GM19395 (cell line): ENCODE measurements at regions not wholly inside any gene's neighbourhood (a gene's known extent, or its start where the extent isn't known, plus 50 kb on each side); places are given as distances from the start of the nearest gene placed in this dataset.
"Not testable (repeated sequence)": the region's sequence is repeated elsewhere in the genome, so short reads cannot be mapped to it uniquely, and the experiment has no call there.

Experiments
- ATAC-seq: cut with Tn5 transposase; IDR thresholded peaks from one replicate; pipeline ENCODE4 v1.9.1; 2021; ENCODE audit warnings: mild to moderate bottlenecking, moderate library complexity; ENCODE audit not compliant: unreplicated experiment

GRCh38 chr10:53543410-53543809 is 770.8 kb upstream of the MBL2 start:
- no peak for ATAC-seq

- ATAC-seq = no peak
Observed at GRCh38 chr10:53537508-53537907, 764.9 kb upstream of the MBL2 start.

DNA sequence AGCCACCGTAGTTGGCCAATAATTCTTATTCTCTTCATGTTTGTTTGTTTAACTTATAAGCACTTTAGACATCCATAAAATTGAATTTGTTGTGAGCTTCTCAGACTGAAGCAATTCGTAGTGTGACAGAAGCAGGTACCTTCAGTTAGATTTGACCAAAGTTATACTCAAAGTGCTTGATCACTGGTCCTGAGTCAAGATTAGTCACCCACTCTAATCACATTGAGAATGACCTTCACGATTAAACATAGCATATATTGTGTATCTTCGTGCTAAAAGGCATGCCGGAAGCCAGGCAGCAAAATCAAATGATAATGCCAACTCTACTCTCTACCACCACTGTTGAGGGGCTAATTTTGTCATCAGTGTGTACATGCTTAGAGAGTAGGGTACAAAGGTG is 763.7 kb upstream of the MBL2 start:
- ATAC-seq = no peak

- no peak for ATAC-seq
Observed at GRCh38 chr10:53534428-53534827, 761.8 kb upstream of the MBL2 start.

DNA sequence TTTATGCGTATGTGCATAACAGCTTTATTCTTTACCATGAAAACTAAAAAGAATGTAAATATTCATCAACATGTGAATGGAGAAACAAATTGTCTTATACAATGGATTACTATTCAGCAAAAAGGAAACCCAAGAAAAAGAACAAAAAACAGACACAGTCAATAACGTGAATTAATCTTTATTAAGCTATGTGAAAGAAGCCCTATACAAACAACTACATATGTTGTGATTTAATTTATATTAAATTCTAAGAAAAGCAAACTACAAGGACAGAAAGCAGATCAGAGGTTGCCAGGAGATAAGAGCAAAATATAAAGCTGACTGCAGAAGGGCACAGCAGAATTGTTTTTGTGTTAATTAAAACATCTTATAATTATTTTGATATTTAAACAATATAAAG is 756.4 kb upstream of the MBL2 start:
- ATAC-seq = no peak

DNA sequence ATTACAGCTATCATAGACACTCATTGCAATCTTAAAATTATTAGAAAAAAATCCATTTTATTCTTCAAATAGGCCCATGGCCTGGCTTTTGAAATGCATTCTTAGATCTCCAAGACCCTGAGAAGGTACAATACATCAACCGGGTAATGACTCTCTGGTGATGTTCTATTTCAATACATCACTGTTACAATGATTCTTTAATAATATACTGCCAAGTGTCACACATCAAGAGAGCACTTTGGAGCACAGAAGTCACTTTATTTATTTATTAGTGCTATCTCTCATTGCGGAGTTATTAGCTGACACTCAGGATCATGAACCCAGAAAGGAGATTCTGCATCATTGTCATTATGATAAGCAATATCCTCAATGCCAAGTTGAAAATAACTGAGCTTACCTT is 748.5 kb upstream of the MBL2 start:
- ATAC-seq = no peak

- no peak for ATAC-seq
Observed at GRCh38 chr10:53508197-53508596, 735.6 kb upstream of the MBL2 start.

GRCh38 chr10:53504492-53504891 is 731.9 kb upstream of the MBL2 start:
- not testable (repeated sequence) for ATAC-seq

- no peak for ATAC-seq
Observed at GRCh38 chr10:53491774-53492173, 719.2 kb upstream of the MBL2 start.

GRCh38 chr10:53490553-53490952 is 718.0 kb upstream of the MBL2 start:
- ATAC-seq = no peak

- no peak for ATAC-seq
Observed at GRCh38 chr10:53489335-53490182, 717.0 kb upstream of the MBL2 start.

DNA sequence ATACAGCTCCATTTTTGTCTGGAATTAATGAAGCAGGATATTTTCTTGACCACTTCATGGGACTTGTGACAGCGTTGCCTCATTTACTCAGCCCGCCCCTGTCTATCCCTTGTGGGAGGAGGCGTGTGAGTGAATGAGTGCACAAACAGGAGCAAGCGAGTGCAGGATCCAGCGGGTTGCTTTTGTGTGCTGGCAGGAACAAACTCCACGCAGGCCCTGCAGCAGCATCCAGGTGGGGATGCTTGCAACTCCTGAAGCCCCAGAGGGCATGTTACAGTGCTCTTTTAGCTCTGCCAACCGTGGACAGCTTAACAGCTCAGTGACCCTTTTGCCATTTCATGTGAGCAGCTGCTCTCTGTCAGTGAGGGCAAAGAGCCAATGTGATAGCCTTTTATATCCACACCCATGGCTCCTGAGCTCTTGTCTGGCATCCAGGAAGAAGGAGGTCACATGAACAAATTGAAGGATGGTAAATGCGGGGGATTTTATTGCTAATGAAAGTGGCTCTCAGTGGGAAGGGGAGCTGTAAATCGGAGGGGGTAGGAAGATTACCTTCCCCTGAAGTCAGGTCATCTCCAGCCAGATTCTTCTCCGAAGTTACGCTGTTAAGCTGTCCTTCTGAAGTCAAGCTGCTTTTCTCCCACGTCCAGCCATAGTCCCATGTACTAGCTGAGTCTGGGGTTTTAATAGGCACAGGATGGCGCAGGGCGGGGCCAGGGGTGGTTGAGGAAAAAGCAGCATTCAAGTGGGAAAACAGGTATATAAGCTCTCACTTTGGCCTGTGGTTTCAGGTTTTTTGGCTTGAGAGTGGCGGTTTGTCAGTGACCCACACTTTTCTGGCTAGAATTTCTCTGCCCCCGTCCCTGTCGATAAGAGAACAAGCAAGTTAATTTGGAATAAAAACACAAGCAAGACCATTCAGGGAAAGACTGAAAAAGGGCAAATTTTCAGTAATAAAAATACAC is 714.7 kb upstream of the MBL2 start:
- no peak for ATAC-seq

DNA sequence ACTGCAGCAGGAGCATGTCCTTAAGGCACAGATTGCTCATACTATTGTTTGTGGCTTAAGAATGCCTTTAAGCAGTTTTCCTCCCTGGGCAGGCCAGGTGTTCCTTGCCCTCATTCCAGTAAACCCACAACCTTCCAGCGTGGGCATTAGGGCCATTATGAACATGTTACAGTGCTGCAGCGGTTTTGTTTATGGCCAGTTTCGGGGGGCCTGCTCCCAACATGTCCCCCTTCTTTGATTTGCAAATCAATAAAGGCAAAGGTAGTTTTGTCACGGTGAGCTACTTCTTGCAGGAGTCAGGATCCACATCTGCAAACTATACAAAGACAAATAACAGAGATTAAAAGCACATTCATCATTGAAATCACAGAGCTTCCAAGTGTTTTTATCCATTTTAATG is 712.8 kb upstream of the MBL2 start:
- ATAC-seq = not testable (repeated sequence)

DNA sequence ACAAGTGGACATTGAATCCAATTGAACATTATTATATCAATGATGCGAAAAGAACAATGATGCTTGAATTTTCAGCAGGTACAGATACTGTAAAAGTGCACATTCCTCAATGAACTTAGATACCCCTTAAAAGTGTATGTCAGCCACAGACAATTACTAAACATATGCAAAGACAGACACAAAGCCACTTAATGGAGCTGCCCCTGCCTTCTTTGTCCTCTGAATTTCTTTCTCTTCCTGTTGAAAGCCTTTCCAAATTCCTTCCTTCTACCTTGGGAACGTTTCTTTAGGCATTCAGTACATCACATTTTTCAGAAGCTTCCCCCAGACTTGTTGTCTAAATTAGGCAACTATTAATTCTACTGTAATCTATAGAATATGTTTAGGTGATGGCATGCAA is 706.8 kb upstream of the MBL2 start:
- no peak for ATAC-seq

GRCh38 chr10:53477313-53477675 is 704.7 kb upstream of the MBL2 start:
- no peak for ATAC-seq

- ATAC-seq = no peak
Observed at GRCh38 chr10:53476650-53477312, 704.2 kb upstream of the MBL2 start.

DNA sequence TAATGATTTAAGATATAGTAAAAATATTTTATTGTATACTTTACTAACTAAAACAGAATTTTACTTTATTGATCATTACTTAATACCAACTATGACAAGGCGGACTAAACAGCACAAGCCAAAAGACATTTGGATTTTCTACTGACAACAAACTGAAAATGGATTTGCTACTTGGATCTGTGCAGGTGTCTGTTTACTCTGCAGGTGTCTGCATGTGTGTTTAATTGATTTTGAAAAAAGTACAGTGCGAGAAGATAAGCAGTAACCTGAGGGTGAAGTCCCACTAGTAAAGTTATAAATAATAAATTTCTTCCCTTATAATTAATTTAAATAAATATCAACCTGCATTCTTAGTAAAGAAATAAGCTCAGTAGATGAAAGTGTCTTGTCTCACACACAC is 696.8 kb upstream of the MBL2 start:
- no peak for ATAC-seq

DNA sequence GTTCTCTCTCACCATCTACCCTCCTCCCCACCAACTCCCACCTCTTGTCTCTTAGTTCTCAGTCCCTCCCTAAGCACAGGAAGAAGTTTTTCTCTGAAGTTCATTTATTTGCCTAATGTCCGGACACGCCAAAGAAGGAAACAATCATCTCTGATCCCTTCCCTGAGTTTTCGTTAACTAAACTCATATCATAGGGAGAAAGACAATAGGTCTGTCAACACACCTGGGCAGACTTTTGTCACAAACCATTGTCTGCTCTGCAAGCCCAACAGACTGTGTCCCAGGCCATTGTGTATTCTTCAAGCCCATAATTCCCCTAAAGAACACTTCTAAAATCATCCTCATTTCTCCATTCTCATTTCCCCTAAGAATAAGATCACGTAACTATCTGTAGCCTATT is 691.0 kb upstream of the MBL2 start:
- ATAC-seq = no peak

GRCh38 chr10:53458007-53458406 is 685.4 kb upstream of the MBL2 start:
- no peak for ATAC-seq

DNA sequence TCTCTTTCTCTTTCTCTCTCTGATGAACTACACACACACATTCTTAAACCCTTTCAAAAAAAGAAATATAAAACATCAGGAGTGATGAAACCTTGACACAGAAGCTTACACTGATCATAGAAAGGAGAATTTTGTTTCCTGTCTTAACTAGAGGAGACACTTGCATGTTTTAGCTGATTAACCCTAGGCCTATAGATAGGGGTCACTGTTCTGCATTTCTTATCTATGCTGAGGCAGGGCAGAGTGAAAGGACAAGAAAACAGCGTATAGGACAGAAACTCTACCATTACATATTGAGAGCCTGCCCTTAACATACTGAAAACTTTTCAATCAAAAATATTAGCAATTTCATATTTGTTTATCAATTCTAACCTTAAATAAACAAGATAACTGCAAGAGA is 680.6 kb upstream of the MBL2 start:
- no peak for ATAC-seq

DNA sequence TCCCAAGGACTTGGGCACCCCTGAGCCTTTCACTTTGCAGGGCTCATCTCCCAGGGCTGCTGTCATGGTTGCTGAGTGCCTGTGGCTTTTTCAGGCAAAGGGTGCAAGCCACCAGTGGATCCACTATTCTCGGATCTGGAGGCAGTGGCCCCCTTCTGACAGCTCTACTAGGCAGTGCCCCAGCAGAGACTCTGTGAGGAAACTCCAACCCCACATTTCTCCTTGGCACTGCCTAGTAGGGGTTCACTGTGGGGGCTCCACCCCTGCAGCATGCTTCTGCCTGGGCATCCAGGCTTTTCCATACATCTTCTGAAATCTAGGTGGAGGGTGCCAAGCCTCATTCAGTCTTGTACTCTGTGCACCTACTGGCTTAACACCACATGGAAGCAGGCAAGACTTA is 675.0 kb upstream of the MBL2 start:
- ATAC-seq = no peak
